OCI-LY1 (cell line): ENCODE measurements at regions not wholly inside any gene's neighbourhood (a gene's known extent, or its start where the extent isn't known, plus 50 kb on each side); places are given as distances from the start of the nearest gene placed in this dataset.

Experiments
- H2AFZ ChIP-seq: fragments of 200-600 bp; sonication (generic), shearing (Covaris generic); 2 replicates; pipeline ENCODE4 v1.6.0; 2014; ENCODE audit warnings: antibody characterized with exemption, mild to moderate bottlenecking, low read length
- H3F3A ChIP-seq: fragments of 200-600 bp; sonication (generic), shearing (Covaris generic); 2 replicates; pipeline ENCODE4 v1.6.0; 2014; ENCODE audit warnings: mild to moderate bottlenecking, antibody characterized with exemption, low read length, moderate library complexity; ENCODE audit not compliant: insufficient read depth
- H3K27ac ChIP-seq: fragments of 200-600 bp; sonication (generic); 2 replicates; pipeline ENCODE4 v1.5.1; 2014; ENCODE audit warnings: low read length, mixed run types, mild to moderate bottlenecking, low read depth; ENCODE audit not compliant: poor library complexity, severe bottlenecking
- H3K27me3 ChIP-seq: fragments of 200-600 bp; sonication (generic); 2 replicates; pipeline ENCODE4 v1.6.0; 2014; ENCODE audit warnings: antibody characterized with exemption, mild to moderate bottlenecking, low read length, moderate library complexity; ENCODE audit not compliant: insufficient read depth
- H3K36me3 ChIP-seq: fragments of 200-600 bp; sonication (generic); 2 replicates; pipeline ENCODE4 v1.6.1; 2014; ENCODE audit warnings: mild to moderate bottlenecking, antibody characterized with exemption, low read length, moderate library complexity, mixed read lengths; ENCODE audit not compliant: insufficient read depth
- H3K4me1 ChIP-seq: fragments of 200-600 bp; sonication (generic); 2 replicates; pipeline ENCODE4 v1.5.1; 2014; ENCODE audit warnings: mild to moderate bottlenecking, low read length, moderate library complexity; ENCODE audit not compliant: insufficient read depth, severe bottlenecking
- H3K4me2 ChIP-seq: fragments of 200-600 bp; sonication (generic), shearing (Covaris generic); 2 replicates; pipeline ENCODE4 v1.6.1; 2014; ENCODE audit warnings: low read length
- H3K4me3 ChIP-seq: fragments of 200-600 bp; sonication (generic); 2 replicates; pipeline ENCODE4 v1.5.1; 2014; ENCODE audit warnings: low read length, low read depth, mild to moderate bottlenecking, mixed read lengths; ENCODE audit not compliant: poor library complexity, severe bottlenecking
- H3K79me2 ChIP-seq: fragments of 200-600 bp; shearing (Covaris generic); 2 replicates; pipeline ENCODE4 v1.6.1; 2016; ENCODE audit warnings: mixed run types, low read length, mixed read lengths; ENCODE audit not compliant: insufficient read depth
- H3K9ac ChIP-seq: fragments of 200-600 bp; sonication (generic), shearing (Covaris generic); 2 replicates; pipeline ENCODE4 v1.6.1; 2014; ENCODE audit warnings: mild to moderate bottlenecking, low read length, mixed read lengths
- H3K9me2 ChIP-seq: fragments of 200-600 bp; sonication (generic), shearing (Covaris generic); 2 replicates; pipeline ENCODE4 v1.6.1; 2014; ENCODE audit warnings: low read depth, mild to moderate bottlenecking, low read length, mixed read lengths
- H3K9me3 ChIP-seq: fragments of 200-600 bp; shearing (Covaris generic); 2 replicates; pipeline ENCODE4 v1.6.1; 2014; ENCODE audit warnings: low read length, mixed read lengths
- H4K20me1 ChIP-seq: fragments of 200-600 bp; sonication (generic), shearing (Covaris generic); 2 replicates; pipeline ENCODE4 v1.6.0; 2016; ENCODE audit warnings: mild to moderate bottlenecking, low read length; ENCODE audit not compliant: insufficient read depth
- EZH2 ChIP-seq: fragments of 200-600 bp; sonication (generic), shearing (Covaris generic); IDR thresholded peaks from 2 replicates; pipeline ENCODE4 v1.8.0; 2017; ENCODE audit warnings: borderline replicate concordance, mixed run types, mild to moderate bottlenecking, antibody characterized with exemption, low read length, moderate library complexity, mixed read lengths
- TF ChIP-seq, protein P1 (sequence below): fragments of 200-600 bp; sonication (generic), shearing (Covaris generic); IDR thresholded peaks from 2 replicates; pipeline ENCODE4 v1.5.1; 2017; ENCODE audit warnings: mild to moderate bottlenecking, antibody characterized with exemption, low read length, moderate library complexity, mixed read lengths

DNA sequence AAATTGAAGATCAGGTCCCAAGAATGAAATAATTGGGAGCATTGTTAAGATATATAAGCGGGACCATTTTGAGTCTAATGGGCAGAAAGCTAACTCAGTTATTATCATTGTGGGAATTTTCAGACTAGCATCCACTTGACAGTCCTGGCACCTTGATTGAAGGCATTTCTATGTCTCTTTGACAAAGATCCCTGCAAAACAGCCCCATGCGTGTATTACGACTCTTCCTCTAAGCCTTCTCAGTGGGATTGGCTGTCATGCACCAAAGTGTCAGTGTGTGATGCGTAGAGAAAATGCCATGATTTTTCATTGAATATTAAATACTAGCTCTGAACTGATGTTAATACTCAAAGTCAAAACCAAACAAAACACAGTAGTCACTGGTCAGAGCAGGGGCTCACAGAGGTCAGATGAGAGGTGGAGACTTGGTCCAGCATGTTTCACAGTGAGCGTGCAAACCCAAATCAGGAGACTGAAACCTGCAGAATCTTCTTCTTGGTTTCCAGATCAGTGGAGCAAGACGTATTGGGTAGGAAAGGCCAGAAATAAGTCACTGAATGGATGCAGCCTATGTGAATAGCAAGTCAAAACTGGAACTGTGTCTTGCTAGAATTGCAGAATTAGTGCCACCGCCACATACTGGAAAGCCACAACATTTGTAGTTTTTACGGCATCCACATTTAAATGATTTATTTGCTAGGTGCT, 303.6 kb upstream of the AKR1E2 start:
- no peaks in the 10 kb centered on the region for H3K9me3 ChIP-seq
- no peaks in the 10 kb centered on the region for H3K27me3 ChIP-seq
- TF ChIP-seq, protein P1, sequence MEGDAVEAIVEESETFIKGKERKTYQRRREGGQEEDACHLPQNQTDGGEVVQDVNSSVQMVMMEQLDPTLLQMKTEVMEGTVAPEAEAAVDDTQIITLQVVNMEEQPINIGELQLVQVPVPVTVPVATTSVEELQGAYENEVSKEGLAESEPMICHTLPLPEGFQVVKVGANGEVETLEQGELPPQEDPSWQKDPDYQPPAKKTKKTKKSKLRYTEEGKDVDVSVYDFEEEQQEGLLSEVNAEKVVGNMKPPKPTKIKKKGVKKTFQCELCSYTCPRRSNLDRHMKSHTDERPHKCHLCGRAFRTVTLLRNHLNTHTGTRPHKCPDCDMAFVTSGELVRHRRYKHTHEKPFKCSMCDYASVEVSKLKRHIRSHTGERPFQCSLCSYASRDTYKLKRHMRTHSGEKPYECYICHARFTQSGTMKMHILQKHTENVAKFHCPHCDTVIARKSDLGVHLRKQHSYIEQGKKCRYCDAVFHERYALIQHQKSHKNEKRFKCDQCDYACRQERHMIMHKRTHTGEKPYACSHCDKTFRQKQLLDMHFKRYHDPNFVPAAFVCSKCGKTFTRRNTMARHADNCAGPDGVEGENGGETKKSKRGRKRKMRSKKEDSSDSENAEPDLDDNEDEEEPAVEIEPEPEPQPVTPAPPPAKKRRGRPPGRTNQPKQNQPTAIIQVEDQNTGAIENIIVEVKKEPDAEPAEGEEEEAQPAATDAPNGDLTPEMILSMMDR, result no peak
- TF ChIP-seq EZH2, result no peak
- H3K36me3 ChIP-seq, result no peaks in the 10 kb centered on the region
- no peak overlapping the region for H3K27ac ChIP-seq
- H3K4me2 ChIP-seq, result no peak overlapping the region
- H3K79me2 ChIP-seq, result no peaks in the 10 kb centered on the region
- no peaks in the 10 kb centered on the region for H3F3A ChIP-seq
- H3K4me1 ChIP-seq, result no peaks in the 10 kb centered on the region
- H3K9ac ChIP-seq, result no peak overlapping the region
- H3K4me3 ChIP-seq, result no peak overlapping the region
- no peaks in the 10 kb centered on the region for H3K9me2 ChIP-seq
- H4K20me1 ChIP-seq, result no peaks in the 10 kb centered on the region
- no peak overlapping the region for H2AFZ ChIP-seq

DNA sequence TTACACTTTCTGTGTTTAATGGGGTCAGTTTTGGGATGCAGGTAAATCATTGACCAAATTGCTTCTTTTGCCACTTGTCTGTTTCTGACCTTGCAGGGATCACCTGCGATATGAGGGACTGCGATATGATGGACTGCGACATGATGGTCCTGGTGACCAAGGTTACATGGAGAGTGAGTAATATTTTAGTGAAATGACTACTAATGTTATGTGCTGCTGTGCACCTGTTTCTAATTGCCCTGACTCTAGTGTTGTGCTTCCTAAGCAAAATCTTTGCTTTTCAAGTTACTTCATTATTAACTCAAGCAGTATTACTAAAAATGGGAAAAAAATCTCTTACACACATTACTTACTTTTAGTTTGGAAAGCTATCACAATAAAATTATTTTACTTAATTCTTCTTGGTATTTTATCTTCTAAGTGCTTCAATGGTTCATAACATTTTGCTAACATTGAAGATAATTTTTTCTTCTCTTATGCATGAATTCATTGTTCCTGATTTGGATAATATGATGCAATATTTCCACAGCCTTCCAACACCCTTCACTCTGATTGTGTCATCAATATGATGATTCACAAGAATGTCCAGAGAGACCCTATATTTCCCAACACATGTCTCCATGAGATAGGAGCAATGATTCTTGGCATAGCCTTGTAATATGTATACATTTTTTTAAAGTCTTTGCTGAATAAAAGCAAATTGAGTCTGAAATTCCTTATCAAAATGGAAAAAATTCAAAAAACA, 306.2 kb upstream of the AKR1E2 start:
- no peak for TF ChIP-seq EZH2
- TF ChIP-seq, protein P1, result no peak
- H2AFZ ChIP-seq, result no peak overlapping the region

DNA sequence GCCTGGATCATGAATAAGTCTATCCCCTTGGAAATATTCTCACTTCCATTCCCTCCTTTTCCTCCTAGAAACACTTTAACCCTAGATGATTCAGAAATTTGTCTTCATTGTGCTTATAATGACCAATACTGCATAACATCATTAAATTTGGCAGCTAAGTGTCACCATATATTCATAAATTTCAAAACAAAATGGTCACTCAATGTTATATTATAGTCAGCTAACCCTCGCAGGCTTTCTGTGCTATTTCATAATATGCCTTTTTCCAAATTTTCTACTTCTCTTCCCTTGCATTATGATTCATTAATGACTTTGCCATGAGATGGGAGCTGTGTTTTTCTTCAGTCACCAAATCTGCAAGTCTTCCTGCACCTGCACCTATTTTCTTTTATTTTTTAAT, 308.3 kb upstream of the AKR1E2 start:
- H3K4me1 ChIP-seq, result no peaks in the 10 kb centered on the region

More for the DNA sequence above, 306.2 kb upstream of the AKR1E2 start:
- H3K79me2 ChIP-seq, result no peaks in the 10 kb centered on the region
- no peaks in the 10 kb centered on the region for H3K36me3 ChIP-seq
- H3K27me3 ChIP-seq, result no peaks in the 10 kb centered on the region
- H3F3A ChIP-seq, result no peaks in the 10 kb centered on the region
- no peaks in the 10 kb centered on the region for H3K9me3 ChIP-seq
- no peaks in the 10 kb centered on the region for H3K4me1 ChIP-seq
- no peak overlapping the region for H3K4me3 ChIP-seq
- no peaks in the 10 kb centered on the region for H3K9me2 ChIP-seq
- no peak overlapping the region for H3K9ac ChIP-seq
- no peak overlapping the region for H3K4me2 ChIP-seq
- H4K20me1 ChIP-seq, result no peaks in the 10 kb centered on the region
- no peak overlapping the region for H3K27ac ChIP-seq

More for the DNA sequence above, 308.3 kb upstream of the AKR1E2 start:
- Histone ChIP-seq H3K4me3 (no peak overlapping the region), H3K9me3 (no peaks in the 10 kb centered on the region), H3K36me3 (no peaks in the 10 kb centered on the region), H4K20me1 (no peaks in the 10 kb centered on the region), H3K4me2 (no peak overlapping the region), H3K79me2 (no peaks in the 10 kb centered on the region), H3K27me3 (no peaks in the 10 kb centered on the region), H3K9me2 (no peaks in the 10 kb centered on the region), H3K9ac (no peak overlapping the region), H3K27ac (no peak overlapping the region), H3F3A (no peaks in the 10 kb centered on the region), H2AFZ (no peak overlapping the region)
- TF ChIP-seq, protein P1, result no peak
- TF ChIP-seq EZH2, result no peak
